K562 (cell line): ENCODE measurements at regions not wholly inside any gene's neighbourhood (a gene's known extent, or its start where the extent isn't known, plus 50 kb on each side); places are given as distances from the start of the nearest gene placed in this dataset.

Source experiments
- ATAC-seq: fragments of 200-7000 bp; cut with Tn5 transposase; 3 replicates; pipeline ENCODE4 v1.9.1; 2020; ENCODE audit warnings: moderate library complexity
- BruUV-seq: library from RNA; stranded (reverse); fragments of 400-500 nt; replicated peaks from 2 replicates; lab custom pipeline; 2021; lab: Mats Ljungman, UMichigan
- CTCF ChIA-PET: fragments of 300-600 bp; formaldehyde crosslinking; extraction: SDS; loops from one replicate; lab custom pipeline; 2021; ENCODE audit warnings: low intra/inter-chr PET ratio; lab: Yijun Ruan, JAX
- POLR2A ChIA-PET: fragments of 300-600, 350-650 bp; sonication (Branson Sonifier 250); formaldehyde crosslinking; extraction: SDS; loops from one replicate; lab custom pipeline; 2021; ENCODE audit warnings: antibody characterized with exemption, inconsistent platforms; lab: Yijun Ruan, JAX
- DNase-seq, 4 experiments: peaks; one replicate each; pipeline versions ENCODE4 v3.0.0 to v3.0.0-alpha.2; 2011 to 2018; ENCODE audit warnings: low spot score in 3 of 4, mixed read lengths in 3 of 4; ENCODE audit errors: extremely low read depth in 1 of 4
- FAIRE-seq: peaks from 2 replicates; lab custom pipeline; 2011; peaks lifted over from hg19 to GRCh38; lab: Jason Lieb, UNC
- H2AFZ ChIP-seq: 2 replicates; pipeline ENCODE4 v1.6.0; 2011; ENCODE audit warnings: low read depth, low read length, control low read depth, inconsistent platforms
- H3K27ac ChIP-seq: fragments of 200-600 bp; 3 replicates; pipeline ENCODE4 v1.8.0; 2011; ENCODE audit warnings: low read depth, mild to moderate bottlenecking, control low read depth, inconsistent platforms, low read length, moderate library complexity, mixed read lengths; ENCODE audit errors: extremely low read depth
- H3K27me3 ChIP-seq, 2 experiments: fragments of 300-600 bp in 1 of 2; 2 replicates in 1 of 2; 3 replicates in 1 of 2; pipeline versions ENCODE4 v1.6.0 to v1.8.0; 2011; ENCODE audit warnings: inconsistent platforms in 2 of 2, low read length in 2 of 2, mild to moderate bottlenecking in 1 of 2, mixed read lengths in 1 of 2, moderate library complexity in 1 of 2; ENCODE audit not compliant: control insufficient read depth in 2 of 2, insufficient read depth in 2 of 2
- H3K36me3 ChIP-seq: fragments of 300-600 bp; 3 replicates; pipeline ENCODE4 v1.8.0; 2011; ENCODE audit warnings: mild to moderate bottlenecking, low read length, inconsistent platforms; ENCODE audit not compliant: control insufficient read depth, insufficient read depth
- H3K4me1 ChIP-seq, 2 experiments: fragments of 200-600 bp in 1 of 2; replicated peaks in 1 of 2; 2 replicates in 1 of 2; 3 replicates in 1 of 2; pipeline versions ENCODE4 v1.5.1 to v1.8.0; 2011; ENCODE audit warnings: inconsistent platforms in 2 of 2, low read length in 2 of 2, mild to moderate bottlenecking in 1 of 2, mixed read lengths in 1 of 2, moderate library complexity in 1 of 2; ENCODE audit not compliant: control insufficient read depth in 2 of 2, insufficient read depth in 2 of 2
- H3K4me2 ChIP-seq: 2 replicates; pipeline ENCODE4 v1.6.1; 2011; ENCODE audit warnings: low read length, control low read depth, inconsistent platforms, mixed read lengths; ENCODE audit not compliant: insufficient read depth
- H3K4me3 ChIP-seq: fragments of 200-600 bp; sonication (generic), shearing (Covaris generic); 2 replicates; pipeline ENCODE4 v1.5.1; 2016; ENCODE audit warnings: control low read depth, inconsistent platforms
- H3K79me2 ChIP-seq: fragments of 200-600 bp; 3 replicates; pipeline ENCODE4 v1.8.0; 2011; ENCODE audit warnings: low read length, inconsistent platforms; ENCODE audit not compliant: control insufficient read depth, insufficient read depth
- H3K9ac ChIP-seq, 2 experiments: 2 replicates each; pipeline versions ENCODE4 v1.6.0 to v1.6.1; 2011; ENCODE audit warnings: low read depth in 2 of 2, low read length in 2 of 2, control low read depth in 1 of 2, inconsistent platforms in 1 of 2, mild to moderate bottlenecking in 1 of 2, mixed read lengths in 1 of 2; ENCODE audit not compliant: insufficient read depth in 1 of 2
- H3K9me1 ChIP-seq: one replicate; pipeline ENCODE4 v1.6.0; 2011; ENCODE audit warnings: inconsistent platforms, mild to moderate bottlenecking, low read length, moderate library complexity; ENCODE audit not compliant: control insufficient read depth, insufficient read depth
- H3K9me3 ChIP-seq: replicated peaks from 2 replicates; pipeline ENCODE4 v1.5.1; 2011; ENCODE audit warnings: low read depth, low read length, inconsistent platforms; ENCODE audit not compliant: control insufficient read depth, insufficient read depth
- H4K20me1 ChIP-seq: replicated peaks from 2 replicates; pipeline ENCODE4 v1.6.1; 2011; ENCODE audit warnings: low read length, inconsistent platforms, mixed read lengths; ENCODE audit not compliant: control insufficient read depth, insufficient read depth
- ATF7 ChIP-seq: fragments of 450-650 bp; IDR thresholded peaks from 2 replicates; pipeline ENCODE4 v1.7.1; 2014; ENCODE audit warnings: mild to moderate bottlenecking, moderate library complexity
- BRD9 ChIP-seq: fragments of 450-650 bp; IDR thresholded peaks from 2 replicates; pipeline ENCODE4 v1.6.1; 2018; ENCODE audit warnings: low read depth; ENCODE audit not compliant: partially characterized antibody
- CLOCK ChIP-seq: fragments of 250-450 bp; sonication (Bioruptor Pico); IDR thresholded peaks from 2 replicates; pipeline ENCODE4 v1.4.0; 2020; ENCODE audit warnings: mild to moderate bottlenecking, moderate library complexity, borderline replicate concordance
- EGR1 ChIP-seq: fragments of 450-650 bp; conservative IDR thresholded peaks from 2 replicates; pipeline ENCODE4 v1.6.1; 2017; ENCODE audit warnings: mild to moderate bottlenecking
- MCM5 ChIP-seq: fragments of 450-650 bp; IDR thresholded peaks from 2 replicates; pipeline ENCODE4 v1.6.1; 2016; ENCODE audit warnings: low read depth
- NFRKB ChIP-seq: fragments of 450-650 bp; IDR thresholded peaks from 2 replicates; pipeline ENCODE4 v1.6.1; 2016; ENCODE audit warnings: low read depth
- POLR2AphosphoS5 ChIP-seq: IDR thresholded peaks from 2 replicates; pipeline ENCODE4 v1.6.1; 2011; ENCODE audit warnings: mild to moderate bottlenecking, low read depth, low read length, moderate library complexity; ENCODE audit not compliant: control insufficient read depth, insufficient read depth
- TCF7 ChIP-seq: sonication (generic); IDR thresholded peaks from 2 replicates; pipeline ENCODE4 v1.6.1; 2016; ENCODE audit warnings: antibody characterized with exemption, borderline replicate concordance
- TEAD4 ChIP-seq, 2 experiments: sonication (generic) in 1 of 2; formaldehyde crosslinking in 1 of 2; IDR thresholded peaks; 2 replicates each; pipeline versions ENCODE4 v1.6.1 to v1.8.0; 2012 to 2022; ENCODE audit warnings: borderline replicate concordance in 1 of 2, inconsistent platforms in 1 of 2, low read length in 1 of 2, mild to moderate bottlenecking in 1 of 2, missing genetic modification reagents in 1 of 2
- ZNF239 ChIP-seq: fragments of 250-450 bp; sonication (Bioruptor Pico); IDR thresholded peaks from 2 replicates; pipeline ENCODE4 v1.4.0; 2020; ENCODE audit warnings: mild to moderate bottlenecking
- ZNF75A ChIP-seq: fragments of 450-650 bp; formaldehyde crosslinking; IDR thresholded peaks from 2 replicates; pipeline ENCODE4 v1.4.0; 2020; ENCODE audit warnings: mild to moderate bottlenecking
- WGBS: fragments of 100-300 bp; shearing (Covaris generic); methylation state at CpG from one replicate; pipeline ENCODE4 v1.1.6; 2016; ENCODE audit warnings: low coverage, mixed read lengths; ENCODE audit not compliant: insufficient coverage; ENCODE audit errors: missing lambda C conversion rate; 5-methylcytosine and 5-hydroxymethylcytosine counted together
- in situ Hi-C: fragments of 300-500 bp; cut with MboI; formaldehyde crosslinking; loops from 4 replicates; pipeline ENCODE4 v1.15.0; 2018; ENCODE audit warnings: inconsistent platforms, mixed read lengths
- intact Hi-C: fragments of 100-400 bp; cut with micrococcal nuclease; formaldehyde crosslinking; loops from 2 replicates; pipeline ENCODE4 v1.14.2; 2022

GRCh38 chr6:21800330-21800729, 206.8 kb downstream of the SOX4 start (continued):
- TF ChIP-seq BRD9 = no peak
- TF ChIP-seq POLR2AphosphoS5 = no peak
- no peak for TF ChIP-seq NFRKB
- TF ChIP-seq CLOCK (CRISPR knock-in tag) = no peak
- TF ChIP-seq TCF7 = no peak
- TF ChIP-seq TEAD4 (IDR thresholded peaks at IDR 0.05; ENCODE audit: low read length) = no peak
- TF ChIP-seq TEAD4 (CRISPR knock-in tag; IDR thresholded peaks at IDR 0.05; ENCODE audit: borderline replicate concordance) = no peak
- no peak for TF ChIP-seq ATF7
- TF ChIP-seq ZNF75A = no peak
- TF ChIP-seq ZNF239 = no peak

GRCh38 chr6:21800948-21801438, 207.4 kb downstream of the SOX4 start:
- Histone ChIP-seq H4K20me1 (no peaks in the 10 kb centered on the region; the same call in 1 of the 2 replicates), H3K9ac (no peak overlapping the region), H2AFZ (no peak overlapping the region), H3K27ac (no peak overlapping the region), H3K79me2 (no peaks in the 10 kb centered on the region), H3K4me3 (no peak overlapping the region), H3K4me2 (no peak overlapping the region), H3K36me3 (no peaks in the 10 kb centered on the region), H3K4me1 (no peaks in the 10 kb centered on the region), H3K27me3 (peaks cover 3 to 10% of the 10 kb centered on the region in 2 experiments; a peak in 3 of 5 replicates), H3K9me1 (no peaks in the 10 kb centered on the region), H3K9me3 (no peaks in the 10 kb centered on the region)
- intact Hi-C loops = no loop called here
- TF ChIP-seq EGR1 = no peak
- TF ChIP-seq MCM5 = no peak
- no peak for DNase-seq
- ChIA-PET POLR2A (no interaction called here), CTCF (no interaction called here)
- in situ Hi-C loops = no loop called here
- WGBS = under 1% methylated on average over 11 of the region's 11 CpGs
- no peak for FAIRE-seq
- no peak for ATAC-seq
- no TSS peak for BruUV-seq
